Natural killer cell (primary cell): ENCODE measurements at regions not wholly inside any gene's neighbourhood (a gene's known extent, or its start where the extent isn't known, plus 50 kb on each side); places are given as distances from the start of the nearest gene placed in this dataset.

Experiments
- ATAC-seq, 3 donors: fragments of 150-1000 bp in 2 of 3; fragments of 200-7000 bp in 1 of 3; cut with Tn5 transposase; 1 replicate in 1 of 3; 2 replicates in 2 of 3; pipeline ENCODE4 v1.10.0; 2021; ENCODE audit warnings: mild to moderate bottlenecking in 2 of 3, moderate library complexity in 2 of 3
- DNase-seq, 2 donors: peaks; one replicate each; pipeline versions ENCODE4 v3.0.0 to v3.0.0-alpha.2; 2013 to 2021; ENCODE audit warnings: mixed read lengths in 1 of 2
- H3K27ac ChIP-seq: one replicate; pipeline ENCODE4 v1.5.1; 2013; ENCODE audit warnings: mild to moderate bottlenecking, low read length
- H3K27me3 ChIP-seq: one replicate; pipeline ENCODE4 v1.6.1; 2013; ENCODE audit warnings: low read length; ENCODE audit not compliant: control insufficient read depth, insufficient read depth
- H3K36me3 ChIP-seq: one replicate; pipeline ENCODE4 v1.6.1; 2013; ENCODE audit warnings: low read length; ENCODE audit not compliant: control insufficient read depth, insufficient read depth
- H3K4me1 ChIP-seq: one replicate; pipeline ENCODE4 v1.6.1; 2013; ENCODE audit warnings: low read length; ENCODE audit not compliant: control insufficient read depth, insufficient read depth
- H3K4me3 ChIP-seq: one replicate; pipeline ENCODE4 v1.5.1; 2013; ENCODE audit warnings: low read length
- H3K9me3 ChIP-seq: one replicate; pipeline ENCODE4 v1.6.1; 2013; ENCODE audit warnings: low read length; ENCODE audit not compliant: control insufficient read depth, insufficient read depth
- H3K27ac Mint-ChIP-seq, 2 donors: one replicate each; pipeline ENCODE4 v1.8.0; 2022; ENCODE audit warnings: mild to moderate bottlenecking in 2 of 2, mixed read lengths in 2 of 2, moderate library complexity in 1 of 2
- H3K27me3 Mint-ChIP-seq, 2 donors: one replicate each; pipeline ENCODE4 v1.8.0; 2022; ENCODE audit warnings: low read depth in 2 of 2, mixed read lengths in 2 of 2
- H3K36me3 Mint-ChIP-seq: one replicate; pipeline ENCODE4 v1.8.0; 2022; ENCODE audit warnings: mixed read lengths
- H3K4me1 Mint-ChIP-seq, 2 donors: one replicate each; pipeline ENCODE4 v1.8.0; 2022; ENCODE audit warnings: mixed read lengths in 2 of 2
- H3K4me3 Mint-ChIP-seq: one replicate; pipeline ENCODE4 v1.8.0; 2022; ENCODE audit warnings: mild to moderate bottlenecking, moderate library complexity, mixed read lengths
- H3K9me3 Mint-ChIP-seq, 2 donors: one replicate each; pipeline ENCODE4 v1.8.0; 2022; ENCODE audit warnings: mixed read lengths in 2 of 2
- CTCF ChIP-seq: fragments of 200-600 bp; IDR thresholded peaks from one replicate; pipeline ENCODE4 v1.8.0; 2022; ENCODE audit warnings: antibody characterized with exemption
- WGBS: methylation state at CpG from one replicate; pipeline ENCODE4 v1.1.7; 2013; ENCODE audit warnings: missing lambda C conversion rate; ENCODE audit not compliant: insufficient coverage; 5-methylcytosine and 5-hydroxymethylcytosine counted together
- intact Hi-C: fragments of 100-400 bp; cut with micrococcal nuclease; formaldehyde crosslinking; loops from one replicate; pipeline ENCODE4 v1.14.2; 2022

- DNase-seq (no peak), ATAC-seq (no peak)
- H3K4me3 Mint-ChIP-seq: no peak overlapping the region
- Histone ChIP-seq H3K27ac (no peak overlapping the region), H3K9me3 (no peaks in the 10 kb centered on the region), H3K4me3 (no peak overlapping the region), H3K36me3 (no peaks in the 10 kb centered on the region), H3K27me3 (peaks cover 2% of the 10 kb centered on the region), H3K4me1 (no peaks in the 10 kb centered on the region)
- TF ChIP-seq CTCF: no peak
- WGBS: 92% methylated on average over 6 of the region's 6 CpGs
- H3K27ac Mint-ChIP-seq: no peak overlapping the region
- H3K4me1 Mint-ChIP-seq: no peaks in the 10 kb centered on the region
- H3K9me3 Mint-ChIP-seq: peaks cover 0 to 2% of the 10 kb centered on the region in 2 donors
- H3K36me3 Mint-ChIP-seq: no peaks in the 10 kb centered on the region
- peaks cover 13 to 26% of the 10 kb centered on the region in 2 donors for H3K27me3 Mint-ChIP-seq
- intact Hi-C loops: no loop called here
These were observed 126.5 kb downstream of the MATN1 start for GRCh38 chr1:30596891-30597290.

- intact Hi-C loops: no loop called here
- H3K27ac Mint-ChIP-seq: no peak overlapping the region
- peaks cover 2% of the 10 kb centered on the region for H3K27me3 ChIP-seq
- H3K4me3 Mint-ChIP-seq: no peak overlapping the region
- no CpG with 5 or more reads among the region's 1 CpG for WGBS
- DNase-seq (no peak), ATAC-seq (no peak)
- no peak for TF ChIP-seq CTCF
- H3K4me1 ChIP-seq: no peaks in the 10 kb centered on the region
- H3K9me3 ChIP-seq: no peaks in the 10 kb centered on the region
- H3K27me3 Mint-ChIP-seq: peaks cover 16 to 28% of the 10 kb centered on the region in 2 donors
- no peaks in the 10 kb centered on the region for H3K36me3 Mint-ChIP-seq
- peaks cover 0 to 2% of the 10 kb centered on the region in 2 donors for H3K9me3 Mint-ChIP-seq
- no peaks in the 10 kb centered on the region for H3K36me3 ChIP-seq
- H3K4me3 ChIP-seq: no peak overlapping the region
- no peaks in the 10 kb centered on the region for H3K4me1 Mint-ChIP-seq
- no peak overlapping the region for H3K27ac ChIP-seq
These were observed 126.9 kb downstream of the MATN1 start for GRCh38 chr1:30596470-30596869.

- Histone ChIP-seq H3K27ac (no peak overlapping the region), H3K36me3 (no peaks in the 10 kb centered on the region), H3K27me3 (peaks cover 2% of the 10 kb centered on the region), H3K4me1 (no peaks in the 10 kb centered on the region), H3K9me3 (no peaks in the 10 kb centered on the region), H3K4me3 (no peak overlapping the region)
- peaks cover 32 to 50% of the 10 kb centered on the region in 2 donors for H3K27me3 Mint-ChIP-seq
- no peaks in the 10 kb centered on the region for H3K36me3 Mint-ChIP-seq
- TF ChIP-seq CTCF: no peak
- ATAC-seq (no peak), DNase-seq (no peak)
- H3K4me3 Mint-ChIP-seq: no peak overlapping the region
- H3K4me1 Mint-ChIP-seq: no peaks in the 10 kb centered on the region
- intact Hi-C loops: no loop called here
- 53% methylated on average over 5 of the region's 5 CpGs for WGBS
- peaks cover 0 to 3% of the 10 kb centered on the region in 2 donors for H3K9me3 Mint-ChIP-seq
- no peak overlapping the region for H3K27ac Mint-ChIP-seq
These were observed 134.3 kb downstream of the MATN1 start for GRCh38 chr1:30589083-30589482.

- DNase-seq: no peak
- Histone ChIP-seq H3K27ac (no peak overlapping the region), H3K4me1 (no peaks in the 10 kb centered on the region), H3K27me3 (peaks cover 2% of the 10 kb centered on the region), H3K36me3 (no peaks in the 10 kb centered on the region), H3K4me3 (no peak overlapping the region), H3K9me3 (no peaks in the 10 kb centered on the region)
- Mint-ChIP-seq H3K4me3 (no peak overlapping the region), H3K4me1 (no peaks in the 10 kb centered on the region), H3K27me3 (peaks cover 31 to 45% of the 10 kb centered on the region in 2 donors), H3K36me3 (no peaks in the 10 kb centered on the region), H3K9me3 (peaks cover 0 to 2% of the 10 kb centered on the region in 2 donors), H3K27ac (no peak overlapping the region)
- no peak for TF ChIP-seq CTCF
- ATAC-seq: no peak
- WGBS: 72% methylated on average over 10 of the region's 10 CpGs
- intact Hi-C loops: no loop called here
These were observed 134.9 kb downstream of the MATN1 start for GRCh38 chr1:30588311-30589073.
